ENCODE measurements at regions not wholly inside any gene's neighbourhood (a gene's known extent, or its start where the extent isn't known, plus 50 kb on each side); places are given as distances from the start of the nearest gene placed in this dataset.

DNA sequence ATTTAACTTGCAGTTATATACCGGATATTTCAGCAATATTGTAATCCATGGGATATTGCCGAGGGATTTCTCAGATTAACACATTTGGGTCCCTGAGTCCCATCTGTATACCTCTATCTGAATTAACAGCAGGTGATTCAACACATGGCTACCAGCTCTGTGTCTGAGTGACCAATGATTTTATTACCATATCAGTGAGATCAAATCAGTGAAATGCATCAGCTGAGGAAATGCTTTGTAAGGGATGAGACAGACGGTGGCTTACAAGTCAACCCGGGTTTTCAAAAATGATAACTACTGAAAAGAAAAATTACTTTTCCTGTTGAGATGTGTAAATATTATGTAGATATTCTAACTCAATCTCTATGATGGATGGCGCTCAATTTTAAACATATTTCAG lies 504.1 kb upstream of the PKN2 start:
- Histone ChIP-seq H3K27me3 (ENCODE audit: control insufficient read depth, insufficient read depth, low read length) (no peaks in the 10 kb centered on the region), H3K9me3 (ENCODE audit: control insufficient read depth, insufficient read depth, low read depth, low read length) (no peaks in the 10 kb centered on the region), H3K4me3 (replicated peaks in 1 of 4; ENCODE audit: control extremely low read depth in 1 of 4, insufficient read depth in 1 of 4, low read depth in 3 of 4, low read length in 4 of 4) (no peak overlapping the region), H4K20me1 (ENCODE audit: control insufficient read depth, extremely low read depth, insufficient read depth, low read length) (no peaks in the 10 kb centered on the region), H3K27ac (ENCODE audit: insufficient read depth, low read length) (no peak overlapping the region), H3K9ac (ENCODE audit: insufficient read depth, low read length) (no peak overlapping the region), H3K36me3 (ENCODE audit: control insufficient read depth, insufficient read depth, low read length) (no peaks in the 10 kb centered on the region), H3K79me2 (ENCODE audit: control insufficient read depth, insufficient read depth, low read length) (no peaks in the 10 kb centered on the region), H3K4me1 (ENCODE audit: control insufficient read depth, extremely low read depth, insufficient read depth, low read length) (no peaks in the 10 kb centered on the region), H2AFZ (ENCODE audit: low read length) (no peak overlapping the region), H3K4me2 (ENCODE audit: extremely low read depth, insufficient read depth, low read length) (no peak overlapping the region)
- no peak for DNase-seq (ENCODE audit: low read depth in 2 of 2)
- TF ChIP-seq EZH2 (IDR thresholded peaks at IDR 0.05; ENCODE audit: low read length, missing control alignments) (no peak), CTCF (conservative IDR thresholded peaks at IDR 0.05 in 1 of 2, IDR thresholded peaks at IDR 0.05 in 1 of 2; ENCODE audit: low read depth in 1 of 2, low read length in 2 of 2) (no peak)

- Histone ChIP-seq H2AFZ (ENCODE audit: low read length) (no peak overlapping the region), H3K4me1 (ENCODE audit: control insufficient read depth, extremely low read depth, insufficient read depth, low read length) (no peaks in the 10 kb centered on the region), H3K27me3 (ENCODE audit: control insufficient read depth, insufficient read depth, low read length) (no peaks in the 10 kb centered on the region)
These were observed 503.5 kb upstream of the PKN2 start for GRCh38 chr1:88180449-88181108.

DNA sequence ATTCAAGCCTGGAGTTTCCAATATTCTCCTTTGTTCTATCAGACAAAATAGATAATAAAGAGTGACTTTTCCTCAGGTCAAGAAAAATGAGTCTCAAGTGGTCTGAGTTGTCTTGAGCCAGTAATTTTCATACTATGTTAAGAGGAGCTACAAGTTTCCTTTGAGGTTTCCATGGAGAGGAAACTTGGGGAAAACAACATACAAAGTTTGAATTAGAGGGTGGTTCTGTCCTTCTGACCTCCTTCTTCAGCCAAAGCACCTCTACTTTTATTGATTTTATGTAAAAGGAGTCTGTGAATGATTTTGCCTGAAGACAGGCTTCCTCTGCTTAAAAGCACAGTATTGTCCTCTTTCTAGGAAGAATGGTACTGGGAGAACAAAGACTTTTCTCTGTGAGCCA lies 497.2 kb upstream of the PKN2 start:
- TF ChIP-seq EZH2 (IDR thresholded peaks at IDR 0.05; ENCODE audit: low read length, missing control alignments) (no peak), CTCF (conservative IDR thresholded peaks at IDR 0.05 in 1 of 2, IDR thresholded peaks at IDR 0.05 in 1 of 2; ENCODE audit: low read depth in 1 of 2, low read length in 2 of 2) (no peak)
- Histone ChIP-seq H3K9me3 (ENCODE audit: control insufficient read depth, insufficient read depth, low read depth, low read length) (no peaks in the 10 kb centered on the region), H3K79me2 (ENCODE audit: control insufficient read depth, insufficient read depth, low read length) (no peaks in the 10 kb centered on the region), H4K20me1 (ENCODE audit: control insufficient read depth, extremely low read depth, insufficient read depth, low read length) (no peaks in the 10 kb centered on the region), H3K4me1 (ENCODE audit: control insufficient read depth, extremely low read depth, insufficient read depth, low read length) (no peaks in the 10 kb centered on the region), H2AFZ (ENCODE audit: low read length) (no peak overlapping the region), H3K27ac (ENCODE audit: insufficient read depth, low read length) (no peak overlapping the region), H3K4me3 (replicated peaks in 1 of 4; ENCODE audit: control extremely low read depth in 1 of 4, insufficient read depth in 1 of 4, low read depth in 3 of 4, low read length in 4 of 4) (no peak overlapping the region), H3K9ac (ENCODE audit: insufficient read depth, low read length) (no peak overlapping the region), H3K36me3 (ENCODE audit: control insufficient read depth, insufficient read depth, low read length) (no peaks in the 10 kb centered on the region), H3K27me3 (ENCODE audit: control insufficient read depth, insufficient read depth, low read length) (no peaks in the 10 kb centered on the region), H3K4me2 (ENCODE audit: extremely low read depth, insufficient read depth, low read length) (no peak overlapping the region)
- DNase-seq (ENCODE audit: low read depth in 2 of 2) = no peak

More at GRCh38 chr1:88180449-88181108, 503.5 kb upstream of the PKN2 start:
- Histone ChIP-seq H3K36me3 (ENCODE audit: control insufficient read depth, insufficient read depth, low read length) (no peaks in the 10 kb centered on the region), H3K4me2 (ENCODE audit: extremely low read depth, insufficient read depth, low read length) (no peak overlapping the region), H4K20me1 (ENCODE audit: control insufficient read depth, extremely low read depth, insufficient read depth, low read length) (no peaks in the 10 kb centered on the region), H3K9ac (ENCODE audit: insufficient read depth, low read length) (no peak overlapping the region), H3K79me2 (ENCODE audit: control insufficient read depth, insufficient read depth, low read length) (no peaks in the 10 kb centered on the region), H3K27ac (ENCODE audit: insufficient read depth, low read length) (no peak overlapping the region), H3K9me3 (ENCODE audit: control insufficient read depth, insufficient read depth, low read depth, low read length) (no peaks in the 10 kb centered on the region), H3K4me3 (replicated peaks in 1 of 4; ENCODE audit: control extremely low read depth in 1 of 4, insufficient read depth in 1 of 4, low read depth in 3 of 4, low read length in 4 of 4) (no peak overlapping the region)
- DNase-seq (ENCODE audit: low read depth in 2 of 2) = peak; percentile 74 to 83
- TF ChIP-seq EZH2 (IDR thresholded peaks at IDR 0.05; ENCODE audit: low read length, missing control alignments) (no peak), CTCF (conservative IDR thresholded peaks at IDR 0.05 in 1 of 2, IDR thresholded peaks at IDR 0.05 in 1 of 2; ENCODE audit: low read depth in 1 of 2, low read length in 2 of 2) (peak; percentile 99)

Data from fibroblast of lung (primary cell).